Osteocyte (in vitro differentiated cells): ENCODE measurements at regions not wholly inside any gene's neighbourhood (a gene's known extent, or its start where the extent isn't known, plus 50 kb on each side); places are given as distances from the start of the nearest gene placed in this dataset.

Experiments
- DNase-seq: peaks from one replicate; pipeline ENCODE4 v3.0.0; 2021; ENCODE audit warnings: mixed read lengths; ENCODE audit not compliant: unreplicated experiment; ENCODE audit errors: extremely low spot score
- H3K27ac Mint-ChIP-seq: one replicate; pipeline ENCODE4 v1.8.0; 2021; ENCODE audit warnings: mild to moderate bottlenecking, mixed read lengths; ENCODE audit not compliant: unreplicated experiment
- H3K27me3 Mint-ChIP-seq: one replicate; pipeline ENCODE4 v1.8.0; 2021; ENCODE audit warnings: mixed read lengths; ENCODE audit not compliant: unreplicated experiment
- H3K36me3 Mint-ChIP-seq: one replicate; pipeline ENCODE4 v1.8.0; 2021; ENCODE audit warnings: mixed read lengths; ENCODE audit not compliant: unreplicated experiment
- H3K4me1 Mint-ChIP-seq: one replicate; pipeline ENCODE4 v1.8.0; 2021; ENCODE audit warnings: mixed read lengths; ENCODE audit not compliant: unreplicated experiment
- H3K4me3 Mint-ChIP-seq: one replicate; pipeline ENCODE4 v1.8.0; 2021; ENCODE audit warnings: mild to moderate bottlenecking, moderate library complexity, mixed read lengths; ENCODE audit not compliant: unreplicated experiment
- H3K9me3 Mint-ChIP-seq: one replicate; pipeline ENCODE4 v1.8.0; 2021; ENCODE audit warnings: mixed read lengths; ENCODE audit not compliant: unreplicated experiment
- TF ChIP-seq, protein P1 (sequence below): fragments of 200-600 bp; sonication (generic); IDR thresholded peaks from 2 replicates; pipeline ENCODE4 v1.5.0; 2021; ENCODE audit warnings: antibody characterized with exemption, mild to moderate bottlenecking, moderate library complexity

DNA sequence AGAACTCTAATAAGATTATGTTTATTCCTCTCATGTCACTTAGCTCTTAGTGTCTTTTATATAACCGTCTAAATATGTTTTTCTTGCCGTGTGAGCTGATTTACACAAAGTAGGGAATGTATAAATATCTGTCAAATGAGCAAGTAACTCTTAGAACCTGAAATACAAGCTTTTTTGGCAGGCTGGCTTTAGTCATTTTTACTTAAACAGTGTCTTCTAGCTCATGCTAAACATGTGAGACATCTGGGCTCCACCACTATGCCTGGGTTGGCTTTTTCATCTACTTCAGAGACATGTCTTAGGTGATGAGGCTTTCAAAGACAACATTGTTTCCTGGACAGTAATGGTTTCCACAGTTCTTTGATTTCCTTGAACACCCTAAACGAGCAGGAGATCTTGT, 137.2 kb upstream of the ZNF608 start:
- Mint-ChIP-seq H3K27me3 (no peaks in the 10 kb centered on the region), H3K36me3 (no peaks in the 10 kb centered on the region), H3K9me3 (no peaks in the 10 kb centered on the region), H3K4me1 (peaks cover 18% of the 10 kb centered on the region), H3K4me3 (no peak overlapping the region), H3K27ac (no peak overlapping the region)
- no peak for DNase-seq
- TF ChIP-seq, protein P1, sequence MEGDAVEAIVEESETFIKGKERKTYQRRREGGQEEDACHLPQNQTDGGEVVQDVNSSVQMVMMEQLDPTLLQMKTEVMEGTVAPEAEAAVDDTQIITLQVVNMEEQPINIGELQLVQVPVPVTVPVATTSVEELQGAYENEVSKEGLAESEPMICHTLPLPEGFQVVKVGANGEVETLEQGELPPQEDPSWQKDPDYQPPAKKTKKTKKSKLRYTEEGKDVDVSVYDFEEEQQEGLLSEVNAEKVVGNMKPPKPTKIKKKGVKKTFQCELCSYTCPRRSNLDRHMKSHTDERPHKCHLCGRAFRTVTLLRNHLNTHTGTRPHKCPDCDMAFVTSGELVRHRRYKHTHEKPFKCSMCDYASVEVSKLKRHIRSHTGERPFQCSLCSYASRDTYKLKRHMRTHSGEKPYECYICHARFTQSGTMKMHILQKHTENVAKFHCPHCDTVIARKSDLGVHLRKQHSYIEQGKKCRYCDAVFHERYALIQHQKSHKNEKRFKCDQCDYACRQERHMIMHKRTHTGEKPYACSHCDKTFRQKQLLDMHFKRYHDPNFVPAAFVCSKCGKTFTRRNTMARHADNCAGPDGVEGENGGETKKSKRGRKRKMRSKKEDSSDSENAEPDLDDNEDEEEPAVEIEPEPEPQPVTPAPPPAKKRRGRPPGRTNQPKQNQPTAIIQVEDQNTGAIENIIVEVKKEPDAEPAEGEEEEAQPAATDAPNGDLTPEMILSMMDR: no peak

DNA sequence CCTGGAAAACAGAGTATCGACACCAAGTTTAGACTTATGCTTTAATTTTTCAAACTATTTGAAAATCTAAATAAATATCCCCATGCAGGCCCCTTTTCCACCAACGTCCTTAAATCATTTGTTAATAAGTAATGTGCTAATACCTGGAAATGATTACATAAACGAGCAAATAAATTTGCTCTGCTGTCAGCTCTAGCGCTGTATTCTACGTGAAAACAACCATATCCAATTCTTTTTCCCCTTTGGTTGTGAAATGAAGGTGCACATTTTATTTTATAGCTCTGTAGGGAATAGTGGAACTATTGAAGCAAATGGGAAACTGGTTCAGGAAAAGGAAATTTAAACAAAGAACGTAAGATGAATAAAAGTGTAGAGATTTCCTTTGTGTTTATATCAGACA, 137.7 kb upstream of the ZNF608 start:
- H3K27ac Mint-ChIP-seq: no peak overlapping the region
- H3K4me3 Mint-ChIP-seq: no peak overlapping the region
- H3K36me3 Mint-ChIP-seq: no peaks in the 10 kb centered on the region
- peaks cover 23% of the 10 kb centered on the region for H3K4me1 Mint-ChIP-seq
- H3K27me3 Mint-ChIP-seq: no peaks in the 10 kb centered on the region
- no peak for DNase-seq
- TF ChIP-seq, protein P1: no peak
- H3K9me3 Mint-ChIP-seq: no peaks in the 10 kb centered on the region

DNA sequence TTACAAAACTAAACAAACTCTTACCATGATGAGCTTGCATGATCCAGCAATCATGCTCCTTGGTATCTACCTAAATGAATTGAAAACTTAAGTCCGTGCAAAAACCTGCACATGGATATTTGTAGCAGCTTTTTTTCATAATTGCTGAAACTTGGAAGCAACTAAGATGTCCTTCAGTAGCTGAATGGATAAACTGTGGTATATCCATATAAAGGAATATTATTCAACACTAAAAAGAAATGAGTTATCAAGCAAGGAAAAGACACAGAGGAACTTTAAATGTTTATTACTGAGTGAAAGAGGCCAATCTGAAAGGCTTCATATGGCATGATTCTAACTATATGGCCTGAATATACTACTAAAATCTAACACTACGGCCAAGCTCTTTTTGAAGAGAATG, 139.1 kb upstream of the ZNF608 start:
- Mint-ChIP-seq H3K27me3 (no peaks in the 10 kb centered on the region), H3K4me3 (no peak overlapping the region), H3K27ac (no peak overlapping the region), H3K36me3 (no peaks in the 10 kb centered on the region), H3K4me1 (peaks cover 33% of the 10 kb centered on the region), H3K9me3 (no peaks in the 10 kb centered on the region)
- no peak for DNase-seq
- TF ChIP-seq, protein P1: no peak

DNA sequence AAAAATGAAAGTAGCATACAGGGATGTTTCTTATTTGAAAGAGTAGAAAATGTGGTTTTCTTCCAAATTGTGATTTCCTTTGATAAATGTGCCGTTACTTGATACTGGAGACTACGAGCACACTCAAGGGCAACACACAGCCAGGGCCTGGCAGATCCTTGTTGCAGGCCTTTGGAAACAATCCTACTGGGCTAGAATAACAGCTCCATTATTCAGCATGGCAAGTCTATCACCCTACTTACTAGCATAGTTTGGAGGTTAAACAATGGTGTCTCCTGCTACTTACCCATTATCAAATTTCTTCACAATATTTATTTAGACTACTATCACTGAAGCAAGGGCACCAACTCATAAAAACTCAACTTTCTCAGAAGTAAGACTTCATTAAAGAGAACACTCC, 140.8 kb upstream of the ZNF608 start:
- Mint-ChIP-seq H3K27me3 (no peaks in the 10 kb centered on the region), H3K4me1 (peaks cover 33% of the 10 kb centered on the region), H3K4me3 (no peak overlapping the region), H3K27ac (peak overlapping the region; percentile 80), H3K9me3 (no peaks in the 10 kb centered on the region), H3K36me3 (no peaks in the 10 kb centered on the region)
- TF ChIP-seq, protein P1: no peak
- no peak for DNase-seq

DNA sequence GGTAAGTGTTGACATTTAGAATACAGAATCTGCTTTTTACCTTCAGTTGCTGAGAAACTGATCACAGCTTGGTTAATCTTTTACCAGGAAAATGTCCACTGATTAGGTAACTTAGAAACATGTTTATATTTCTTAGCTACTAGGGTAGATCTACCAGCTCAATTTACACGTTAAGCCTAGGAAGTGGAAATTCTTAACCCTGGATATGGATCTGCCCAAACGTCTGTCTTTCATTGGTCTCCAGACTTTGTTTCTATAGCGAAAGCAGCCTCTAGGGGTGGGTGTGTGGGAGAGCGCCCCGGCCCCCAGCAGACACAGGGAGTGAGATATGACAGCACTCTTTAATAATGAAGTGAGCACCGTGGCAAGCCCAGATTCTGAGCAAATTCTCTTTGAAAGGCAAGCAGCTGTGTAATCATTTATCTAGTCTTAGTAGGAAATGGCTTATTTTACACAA, 141.6 kb upstream of the ZNF608 start:
- Mint-ChIP-seq H3K4me1 (peaks cover 33% of the 10 kb centered on the region), H3K9me3 (no peaks in the 10 kb centered on the region), H3K27ac (peak overlapping the region; percentile 80), H3K4me3 (peak overlapping the region; percentile 29), H3K36me3 (no peaks in the 10 kb centered on the region), H3K27me3 (no peaks in the 10 kb centered on the region)
- TF ChIP-seq, protein P1: peak; percentile 32
- no peak for DNase-seq
